GM23338 (cell line): ENCODE measurements at regions not wholly inside any gene's neighbourhood (a gene's known extent, or its start where the extent isn't known, plus 50 kb on each side); places are given as distances from the start of the nearest gene placed in this dataset.
A peak's percentile ranks its signal among the peaks of the same experiment; 100 is the strongest.

Source experiments
- ATAC-seq: fragments of 200-7000 bp; cut with Tn5 transposase; 3 replicates; pipeline ENCODE4 v1.9.1; 2020
- DNase-seq: peaks from one replicate; pipeline ENCODE4 v3.0.0-alpha.2; 2015; ENCODE audit warnings: low spot score
- H2AFZ ChIP-seq: fragments of 200-600 bp; sonication (generic); 2 replicates; pipeline ENCODE4 v1.8.0; 2016; ENCODE audit warnings: antibody characterized with exemption, mild to moderate bottlenecking, moderate library complexity
- H3F3A ChIP-seq: fragments of 200-600 bp; sonication (generic); replicated peaks from 2 replicates; pipeline ENCODE4 v1.8.0; 2017; ENCODE audit warnings: antibody characterized with exemption, mixed run types, low read depth
- H3K27ac ChIP-seq: fragments of 200-600 bp; sonication (generic); 2 replicates; pipeline ENCODE4 v1.6.1; 2016; ENCODE audit warnings: low read depth
- H3K27me3 ChIP-seq: fragments of 200-600 bp; sonication (generic); 2 replicates; pipeline ENCODE4 v1.8.0; 2016; ENCODE audit warnings: mild to moderate bottlenecking, mixed run types, moderate library complexity; ENCODE audit not compliant: insufficient read depth
- H3K36me3 ChIP-seq: fragments of 200-600 bp; sonication (generic); 2 replicates; pipeline ENCODE4 v1.8.0; 2016; ENCODE audit warnings: mild to moderate bottlenecking; ENCODE audit not compliant: insufficient read depth
- H3K4me1 ChIP-seq: fragments of 200-600 bp; sonication (generic); 2 replicates; pipeline ENCODE4 v1.8.0; 2016; ENCODE audit warnings: mild to moderate bottlenecking, moderate library complexity; ENCODE audit not compliant: insufficient read depth
- H3K4me2 ChIP-seq: fragments of 200-600 bp; sonication (generic); 2 replicates; pipeline ENCODE4 v1.7.1; 2017; ENCODE audit warnings: mixed run types
- H3K4me3 ChIP-seq: fragments of 200-600 bp; sonication (generic); 2 replicates; pipeline ENCODE4 v1.6.1; 2016; ENCODE audit warnings: mixed run types
- H3K79me2 ChIP-seq: fragments of 200-600 bp; sonication (generic); replicated peaks from 2 replicates; pipeline ENCODE4 v1.8.0; 2017; ENCODE audit warnings: mild to moderate bottlenecking; ENCODE audit not compliant: insufficient read depth
- H3K9me2 ChIP-seq: fragments of 200-600 bp; sonication (generic); 2 replicates; pipeline ENCODE4 v1.8.0; 2017; ENCODE audit not compliant: insufficient read depth
- H4K20me1 ChIP-seq: fragments of 200-600 bp; sonication (generic); replicated peaks from 2 replicates; pipeline ENCODE4 v1.8.0; 2017; ENCODE audit warnings: mild to moderate bottlenecking; ENCODE audit not compliant: insufficient read depth
- H3K27ac Mint-ChIP-seq: 2 replicates; pipeline ENCODE4 v1.8.0; 2020; ENCODE audit warnings: inconsistent platforms, mild to moderate bottlenecking, moderate library complexity, mixed read lengths
- H3K27me3 Mint-ChIP-seq: 3 replicates; pipeline ENCODE4 v1.8.0; 2022; ENCODE audit warnings: low read depth, mild to moderate bottlenecking, moderate library complexity, mixed read lengths, inconsistent platforms; ENCODE audit not compliant: insufficient read depth, poor library complexity
- H3K36me3 Mint-ChIP-seq: 3 replicates; pipeline ENCODE4 v1.8.0; 2021; ENCODE audit warnings: low read depth, mild to moderate bottlenecking, inconsistent platforms, moderate library complexity, mixed read lengths
- H3K4me1 Mint-ChIP-seq: 3 replicates; pipeline ENCODE4 v1.8.0; 2020; ENCODE audit warnings: mild to moderate bottlenecking, inconsistent platforms, mixed read lengths
- H3K4me3 Mint-ChIP-seq: 3 replicates; pipeline ENCODE4 v1.8.0; 2021; ENCODE audit warnings: moderate library complexity, mild to moderate bottlenecking, inconsistent platforms, mixed read lengths
- H3K9me3 Mint-ChIP-seq: 3 replicates; pipeline ENCODE4 v1.8.0; 2020; ENCODE audit warnings: moderate library complexity, mild to moderate bottlenecking, inconsistent platforms, mixed read lengths
- CREB1 ChIP-seq: fragments of 250-450 bp; sonication (Bioruptor Pico); IDR thresholded peaks from 2 replicates; pipeline ENCODE4 v1.5.0; 2020; ENCODE audit warnings: low read depth, mild to moderate bottlenecking, moderate library complexity
- EZH2 ChIP-seq: fragments of 200-600 bp; sonication (generic); IDR thresholded peaks from one replicate; pipeline ENCODE4 v1.8.0; 2017; ENCODE audit warnings: antibody characterized with exemption, mild to moderate bottlenecking, low read depth; ENCODE audit not compliant: unreplicated experiment
- EZH2phosphoT487 ChIP-seq: fragments of 200-600 bp; sonication (generic); IDR thresholded peaks from one replicate; pipeline ENCODE4 v1.8.1; 2018; ENCODE audit warnings: antibody characterized with exemption; ENCODE audit not compliant: unreplicated experiment
- JUNB ChIP-seq: IDR thresholded peaks from one replicate; pipeline ENCODE4 v1.6.1; 2016; ENCODE audit warnings: antibody characterized with exemption; ENCODE audit not compliant: unreplicated experiment
- NANOG ChIP-seq: IDR thresholded peaks from 2 replicates; pipeline ENCODE4 v1.6.1; 2016; ENCODE audit warnings: antibody characterized with exemption, borderline replicate concordance
- POLR2AphosphoS5 ChIP-seq: IDR thresholded peaks from 2 replicates; pipeline ENCODE4 v1.6.1; 2016; ENCODE audit warnings: antibody characterized with exemption, low read depth
- ZNF331 ChIP-seq: fragments of 250-450 bp; sonication (Bioruptor Pico); IDR thresholded peaks from 2 replicates; pipeline ENCODE4 v1.5.0; 2020; ENCODE audit warnings: low read depth, mild to moderate bottlenecking, moderate library complexity
- TF ChIP-seq, protein P1 (sequence below), 2 experiments: fragments of 200-600 bp in 1 of 2; sonication (generic) in 1 of 2; conservative IDR thresholded peaks; 2 replicates each; pipeline versions ENCODE4 v1.5.1 to v1.6.1; 2016 to 2017; ENCODE audit warnings: antibody characterized with exemption in 2 of 2, low read depth in 2 of 2, mild to moderate bottlenecking in 2 of 2, moderate library complexity in 1 of 2
- TF ChIP-seq, protein P2 (sequence below): IDR thresholded peaks from one replicate; pipeline ENCODE4 v1.6.1; 2018; ENCODE audit warnings: antibody characterized with exemption; ENCODE audit not compliant: unreplicated experiment
- TF ChIP-seq, protein P3 (sequence below): fragments of 250-450 bp; sonication (Bioruptor Pico); IDR thresholded peaks from 2 replicates; pipeline ENCODE4 v1.5.0; 2020; ENCODE audit warnings: mild to moderate bottlenecking, moderate library complexity

DNA sequence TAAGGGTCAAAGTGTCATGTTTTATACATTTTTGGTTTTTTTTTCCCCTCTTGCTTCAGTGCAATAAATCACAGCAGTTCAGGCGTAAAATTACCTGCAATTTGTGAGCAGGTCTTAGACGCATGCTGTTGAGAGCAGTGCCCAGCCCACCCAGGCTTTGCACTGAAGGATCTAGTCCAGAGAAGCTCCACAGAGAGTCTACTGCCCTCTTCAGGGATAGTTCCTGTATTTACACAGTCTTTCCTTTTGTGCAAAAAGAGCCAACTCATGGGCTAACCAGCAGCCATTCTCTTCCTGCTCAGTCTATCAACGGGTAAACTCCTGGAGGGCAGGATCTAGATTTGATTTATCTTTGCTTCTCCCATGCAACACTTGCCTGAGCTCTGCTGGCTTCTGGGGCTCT is 82.2 kb upstream of the NAMPT start:
- DNase-seq (peak; percentile 59), ATAC-seq (peak; percentile 92)
- H3K4me3 Mint-ChIP-seq: no peak overlapping the region
- H3K79me2 ChIP-seq: no peaks in the 10 kb centered on the region
- H3K27me3 ChIP-seq: no peaks in the 10 kb centered on the region
- H4K20me1 ChIP-seq: no peaks in the 10 kb centered on the region
- H3K4me1 Mint-ChIP-seq: no peaks in the 10 kb centered on the region
- no peaks in the 10 kb centered on the region for H3K36me3 Mint-ChIP-seq
- H2AFZ ChIP-seq: peak overlapping the region; percentile 80; the same call in 1 of the 2 replicates
- TF ChIP-seq EZH2 (no peak), JUNB (no peak), ZNF331 (CRISPR knock-in tag) (no peak), CREB1 (CRISPR knock-in tag) (no peak), POLR2AphosphoS5 (no peak), EZH2phosphoT487 (no peak), NANOG (no peak)
- TF ChIP-seq, protein P1, sequence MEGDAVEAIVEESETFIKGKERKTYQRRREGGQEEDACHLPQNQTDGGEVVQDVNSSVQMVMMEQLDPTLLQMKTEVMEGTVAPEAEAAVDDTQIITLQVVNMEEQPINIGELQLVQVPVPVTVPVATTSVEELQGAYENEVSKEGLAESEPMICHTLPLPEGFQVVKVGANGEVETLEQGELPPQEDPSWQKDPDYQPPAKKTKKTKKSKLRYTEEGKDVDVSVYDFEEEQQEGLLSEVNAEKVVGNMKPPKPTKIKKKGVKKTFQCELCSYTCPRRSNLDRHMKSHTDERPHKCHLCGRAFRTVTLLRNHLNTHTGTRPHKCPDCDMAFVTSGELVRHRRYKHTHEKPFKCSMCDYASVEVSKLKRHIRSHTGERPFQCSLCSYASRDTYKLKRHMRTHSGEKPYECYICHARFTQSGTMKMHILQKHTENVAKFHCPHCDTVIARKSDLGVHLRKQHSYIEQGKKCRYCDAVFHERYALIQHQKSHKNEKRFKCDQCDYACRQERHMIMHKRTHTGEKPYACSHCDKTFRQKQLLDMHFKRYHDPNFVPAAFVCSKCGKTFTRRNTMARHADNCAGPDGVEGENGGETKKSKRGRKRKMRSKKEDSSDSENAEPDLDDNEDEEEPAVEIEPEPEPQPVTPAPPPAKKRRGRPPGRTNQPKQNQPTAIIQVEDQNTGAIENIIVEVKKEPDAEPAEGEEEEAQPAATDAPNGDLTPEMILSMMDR (conservative IDR thresholded peaks at IDR 0.05; ENCODE audit: low read depth in 2 of 2): peak; percentile 43 to 63
- TF ChIP-seq, protein P2, sequence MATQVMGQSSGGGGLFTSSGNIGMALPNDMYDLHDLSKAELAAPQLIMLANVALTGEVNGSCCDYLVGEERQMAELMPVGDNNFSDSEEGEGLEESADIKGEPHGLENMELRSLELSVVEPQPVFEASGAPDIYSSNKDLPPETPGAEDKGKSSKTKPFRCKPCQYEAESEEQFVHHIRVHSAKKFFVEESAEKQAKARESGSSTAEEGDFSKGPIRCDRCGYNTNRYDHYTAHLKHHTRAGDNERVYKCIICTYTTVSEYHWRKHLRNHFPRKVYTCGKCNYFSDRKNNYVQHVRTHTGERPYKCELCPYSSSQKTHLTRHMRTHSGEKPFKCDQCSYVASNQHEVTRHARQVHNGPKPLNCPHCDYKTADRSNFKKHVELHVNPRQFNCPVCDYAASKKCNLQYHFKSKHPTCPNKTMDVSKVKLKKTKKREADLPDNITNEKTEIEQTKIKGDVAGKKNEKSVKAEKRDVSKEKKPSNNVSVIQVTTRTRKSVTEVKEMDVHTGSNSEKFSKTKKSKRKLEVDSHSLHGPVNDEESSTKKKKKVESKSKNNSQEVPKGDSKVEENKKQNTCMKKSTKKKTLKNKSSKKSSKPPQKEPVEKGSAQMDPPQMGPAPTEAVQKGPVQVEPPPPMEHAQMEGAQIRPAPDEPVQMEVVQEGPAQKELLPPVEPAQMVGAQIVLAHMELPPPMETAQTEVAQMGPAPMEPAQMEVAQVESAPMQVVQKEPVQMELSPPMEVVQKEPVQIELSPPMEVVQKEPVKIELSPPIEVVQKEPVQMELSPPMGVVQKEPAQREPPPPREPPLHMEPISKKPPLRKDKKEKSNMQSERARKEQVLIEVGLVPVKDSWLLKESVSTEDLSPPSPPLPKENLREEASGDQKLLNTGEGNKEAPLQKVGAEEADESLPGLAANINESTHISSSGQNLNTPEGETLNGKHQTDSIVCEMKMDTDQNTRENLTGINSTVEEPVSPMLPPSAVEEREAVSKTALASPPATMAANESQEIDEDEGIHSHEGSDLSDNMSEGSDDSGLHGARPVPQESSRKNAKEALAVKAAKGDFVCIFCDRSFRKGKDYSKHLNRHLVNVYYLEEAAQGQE: no peak
- TF ChIP-seq, protein P3, sequence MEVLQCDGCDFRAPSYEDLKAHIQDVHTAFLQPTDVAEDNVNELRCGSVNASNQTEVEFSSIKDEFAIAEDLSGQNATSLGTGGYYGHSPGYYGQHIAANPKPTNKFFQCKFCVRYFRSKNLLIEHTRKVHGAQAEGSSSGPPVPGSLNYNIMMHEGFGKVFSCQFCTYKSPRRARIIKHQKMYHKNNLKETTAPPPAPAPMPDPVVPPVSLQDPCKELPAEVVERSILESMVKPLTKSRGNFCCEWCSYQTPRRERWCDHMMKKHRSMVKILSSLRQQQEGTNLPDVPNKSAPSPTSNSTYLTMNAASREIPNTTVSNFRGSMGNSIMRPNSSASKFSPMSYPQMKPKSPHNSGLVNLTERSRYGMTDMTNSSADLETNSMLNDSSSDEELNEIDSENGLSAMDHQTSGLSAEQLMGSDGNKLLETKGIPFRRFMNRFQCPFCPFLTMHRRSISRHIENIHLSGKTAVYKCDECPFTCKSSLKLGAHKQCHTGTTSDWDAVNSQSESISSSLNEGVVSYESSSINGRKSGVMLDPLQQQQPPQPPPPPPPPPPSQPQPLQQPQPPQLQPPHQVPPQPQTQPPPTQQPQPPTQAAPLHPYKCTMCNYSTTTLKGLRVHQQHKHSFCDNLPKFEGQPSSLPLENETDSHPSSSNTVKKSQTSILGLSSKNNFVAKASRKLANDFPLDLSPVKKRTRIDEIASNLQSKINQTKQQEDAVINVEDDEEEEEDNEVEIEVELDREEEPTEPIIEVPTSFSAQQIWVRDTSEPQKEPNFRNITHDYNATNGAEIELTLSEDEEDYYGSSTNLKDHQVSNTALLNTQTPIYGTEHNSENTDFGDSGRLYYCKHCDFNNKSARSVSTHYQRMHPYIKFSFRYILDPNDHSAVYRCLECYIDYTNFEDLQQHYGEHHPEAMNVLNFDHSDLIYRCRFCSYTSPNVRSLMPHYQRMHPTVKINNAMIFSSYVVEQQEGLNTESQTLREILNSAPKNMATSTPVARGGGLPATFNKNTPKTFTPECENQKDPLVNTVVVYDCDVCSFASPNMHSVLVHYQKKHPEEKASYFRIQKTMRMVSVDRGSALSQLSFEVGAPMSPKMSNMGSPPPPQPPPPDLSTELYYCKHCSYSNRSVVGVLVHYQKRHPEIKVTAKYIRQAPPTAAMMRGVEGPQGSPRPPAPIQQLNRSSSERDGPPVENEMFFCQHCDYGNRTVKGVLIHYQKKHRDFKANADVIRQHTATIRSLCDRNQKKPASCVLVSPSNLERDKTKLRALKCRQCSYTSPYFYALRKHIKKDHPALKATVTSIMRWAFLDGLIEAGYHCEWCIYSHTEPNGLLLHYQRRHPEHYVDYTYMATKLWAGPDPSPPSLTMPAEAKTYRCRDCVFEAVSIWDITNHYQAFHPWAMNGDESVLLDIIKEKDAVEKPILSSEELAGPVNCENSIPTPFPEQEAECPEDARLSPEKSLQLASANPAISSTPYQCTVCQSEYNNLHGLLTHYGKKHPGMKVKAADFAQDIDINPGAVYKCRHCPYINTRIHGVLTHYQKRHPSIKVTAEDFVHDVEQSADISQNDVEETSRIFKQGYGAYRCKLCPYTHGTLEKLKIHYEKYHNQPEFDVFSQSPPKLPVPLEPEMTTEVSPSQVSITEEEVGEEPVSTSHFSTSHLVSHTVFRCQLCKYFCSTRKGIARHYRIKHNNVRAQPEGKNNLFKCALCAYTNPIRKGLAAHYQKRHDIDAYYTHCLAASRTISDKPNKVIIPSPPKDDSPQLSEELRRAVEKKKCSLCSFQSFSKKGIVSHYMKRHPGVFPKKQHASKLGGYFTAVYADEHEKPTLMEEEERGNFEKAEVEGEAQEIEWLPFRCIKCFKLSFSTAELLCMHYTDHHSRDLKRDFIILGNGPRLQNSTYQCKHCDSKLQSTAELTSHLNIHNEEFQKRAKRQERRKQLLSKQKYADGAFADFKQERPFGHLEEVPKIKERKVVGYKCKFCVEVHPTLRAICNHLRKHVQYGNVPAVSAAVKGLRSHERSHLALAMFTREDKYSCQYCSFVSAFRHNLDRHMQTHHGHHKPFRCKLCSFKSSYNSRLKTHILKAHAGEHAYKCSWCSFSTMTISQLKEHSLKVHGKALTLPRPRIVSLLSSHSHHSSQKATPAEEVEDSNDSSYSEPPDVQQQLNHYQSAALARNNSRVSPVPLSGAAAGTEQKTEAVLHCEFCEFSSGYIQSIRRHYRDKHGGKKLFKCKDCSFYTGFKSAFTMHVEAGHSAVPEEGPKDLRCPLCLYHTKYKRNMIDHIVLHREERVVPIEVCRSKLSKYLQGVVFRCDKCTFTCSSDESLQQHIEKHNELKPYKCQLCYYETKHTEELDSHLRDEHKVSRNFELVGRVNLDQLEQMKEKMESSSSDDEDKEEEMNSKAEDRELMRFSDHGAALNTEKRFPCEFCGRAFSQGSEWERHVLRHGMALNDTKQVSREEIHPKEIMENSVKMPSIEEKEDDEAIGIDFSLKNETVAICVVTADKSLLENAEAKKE (CRISPR knock-in tag): peak; percentile 50; the same call in 1 of the 2 replicates
- H3K27ac Mint-ChIP-seq: peak overlapping the region; percentile 71; the same call in 1 of the 2 replicates
- peaks cover 5% of the 10 kb centered on the region for H3K9me2 ChIP-seq
- no peak overlapping the region for H3K4me2 ChIP-seq
- no peaks in the 10 kb centered on the region for H3F3A ChIP-seq
- H3K27me3 Mint-ChIP-seq: no peaks in the 10 kb centered on the region
- no peak overlapping the region for H3K27ac ChIP-seq
- H3K4me3 ChIP-seq: no peak overlapping the region
- no peaks in the 10 kb centered on the region; the same call in 2 of the 3 replicates for H3K9me3 Mint-ChIP-seq
- H3K4me1 ChIP-seq: no peaks in the 10 kb centered on the region
- H3K36me3 ChIP-seq: no peaks in the 10 kb centered on the region
